Peyer's patch (tissue), 4 donors: ENCODE measurements at regions not wholly inside any gene's neighbourhood (a gene's known extent, or its start where the extent isn't known, plus 50 kb on each side); places are given as distances from the start of the nearest gene placed in this dataset.

Source experiments
- CTCF ChIP-seq, 6 experiments: fragments of 450-650 bp in 4 of 6; fragments of 200-600 bp in 2 of 6; sonication (generic) in 1 of 6; IDR thresholded peaks; one replicate each; pipeline ENCODE4 v1.5.1; 2017 to 2019; ENCODE audit warnings: antibody characterized with exemption in 6 of 6, mild to moderate bottlenecking in 3 of 6, moderate library complexity in 1 of 6
- POLR2A ChIP-seq, 2 donors: fragments of 450-650 bp; IDR thresholded peaks; one replicate each; pipeline ENCODE4 v1.5.1; 2017; ENCODE audit warnings: antibody characterized with exemption in 2 of 2, mild to moderate bottlenecking in 2 of 2, moderate library complexity in 2 of 2

GRCh38 chr9:129505270-129505902, 115.5 kb downstream of the C9orf50 start:
- TF ChIP-seq CTCF (IDR thresholded peaks at IDR 0.05): no peak
- TF ChIP-seq POLR2A (IDR thresholded peaks at IDR 0.05): no peak
